ENCODE measurements at regions not wholly inside any gene's neighbourhood (a gene's known extent, or its start where the extent isn't known, plus 50 kb on each side); places are given as distances from the start of the nearest gene placed in this dataset.

GRCh38 chr16:86127366-86127765, 228.4 kb downstream of the IRF8 start:
- no peak for DNase-seq (ENCODE audit: low spot score)
- TF ChIP-seq CTCF (IDR thresholded peaks at IDR 0.05; ENCODE audit: extremely low read depth, insufficient read depth, missing control alignments): no peak
- in situ Hi-C loops (cut with MboI; ENCODE audit: low pct_unique_long_range_greater_than_20kb, low sequenced_read_pairs, unreplicated experiment): no loop called here

DNA sequence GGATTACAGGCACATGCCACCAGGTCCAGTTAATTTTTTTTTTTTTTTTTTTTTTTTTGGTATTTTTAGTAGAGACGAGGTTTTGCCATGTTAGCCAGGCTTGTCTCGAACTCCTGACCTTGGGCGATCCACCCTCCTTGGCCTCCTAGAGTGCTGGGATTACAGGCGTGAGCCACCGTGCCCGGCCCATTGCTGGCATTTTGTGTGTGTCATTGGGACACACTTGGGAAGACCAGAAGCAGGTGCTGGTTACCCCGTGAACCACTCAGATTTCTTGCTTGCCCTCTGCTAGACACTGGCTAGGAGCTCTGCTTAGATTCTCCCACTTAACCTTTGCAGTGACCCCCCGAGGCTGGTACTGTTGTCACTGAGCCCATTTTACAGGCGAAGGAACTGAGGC, 229.3 kb downstream of the IRF8 start:
- in situ Hi-C loops (cut with MboI; ENCODE audit: low pct_unique_long_range_greater_than_20kb, low sequenced_read_pairs, unreplicated experiment): no loop called here
- TF ChIP-seq CTCF (IDR thresholded peaks at IDR 0.05; ENCODE audit: extremely low read depth, insufficient read depth, missing control alignments): no peak
- no peak for DNase-seq (ENCODE audit: low spot score)

- no peak for TF ChIP-seq CTCF (IDR thresholded peaks at IDR 0.05; ENCODE audit: extremely low read depth, insufficient read depth, missing control alignments)
These were observed 230.6 kb downstream of the IRF8 start for GRCh38 chr16:86129541-86129940.

DNA sequence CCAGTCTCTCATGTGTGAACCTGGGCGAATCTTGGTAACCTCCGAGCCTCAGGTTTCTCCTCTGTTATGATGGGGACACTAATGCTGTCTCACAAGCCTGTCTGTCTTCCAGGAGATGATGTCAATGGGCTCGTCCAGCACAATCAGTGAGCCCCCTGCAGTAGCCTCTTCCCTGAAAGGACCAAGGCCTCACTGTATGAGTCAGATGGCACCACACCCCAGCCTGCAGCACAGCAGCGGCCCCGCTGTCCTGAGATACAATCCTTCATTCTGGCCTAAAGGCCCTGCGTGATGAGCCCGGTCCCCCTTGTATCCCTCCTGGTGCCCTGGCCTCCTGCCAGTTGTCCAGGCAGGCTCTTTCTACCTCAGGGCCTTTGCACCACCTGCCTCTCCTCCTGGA, 234.4 kb downstream of the IRF8 start:
- in situ Hi-C loops (cut with MboI; ENCODE audit: low pct_unique_long_range_greater_than_20kb, low sequenced_read_pairs, unreplicated experiment): no loop called here
- TF ChIP-seq CTCF (IDR thresholded peaks at IDR 0.05; ENCODE audit: extremely low read depth, insufficient read depth, missing control alignments): no peak
- DNase-seq (ENCODE audit: low spot score): no peak

More at GRCh38 chr16:86129541-86129940, 230.6 kb downstream of the IRF8 start:
- in situ Hi-C loops (cut with MboI; ENCODE audit: low pct_unique_long_range_greater_than_20kb, low sequenced_read_pairs, unreplicated experiment): no loop called here
- DNase-seq (ENCODE audit: low spot score): no peak

- no peak for TF ChIP-seq CTCF (IDR thresholded peaks at IDR 0.05; ENCODE audit: extremely low read depth, insufficient read depth, missing control alignments)
- in situ Hi-C loops (cut with MboI; ENCODE audit: low pct_unique_long_range_greater_than_20kb, low sequenced_read_pairs, unreplicated experiment): no loop called here
- DNase-seq (ENCODE audit: low spot score): no peak
These were observed 234.9 kb downstream of the IRF8 start for GRCh38 chr16:86133847-86134375.

DNA sequence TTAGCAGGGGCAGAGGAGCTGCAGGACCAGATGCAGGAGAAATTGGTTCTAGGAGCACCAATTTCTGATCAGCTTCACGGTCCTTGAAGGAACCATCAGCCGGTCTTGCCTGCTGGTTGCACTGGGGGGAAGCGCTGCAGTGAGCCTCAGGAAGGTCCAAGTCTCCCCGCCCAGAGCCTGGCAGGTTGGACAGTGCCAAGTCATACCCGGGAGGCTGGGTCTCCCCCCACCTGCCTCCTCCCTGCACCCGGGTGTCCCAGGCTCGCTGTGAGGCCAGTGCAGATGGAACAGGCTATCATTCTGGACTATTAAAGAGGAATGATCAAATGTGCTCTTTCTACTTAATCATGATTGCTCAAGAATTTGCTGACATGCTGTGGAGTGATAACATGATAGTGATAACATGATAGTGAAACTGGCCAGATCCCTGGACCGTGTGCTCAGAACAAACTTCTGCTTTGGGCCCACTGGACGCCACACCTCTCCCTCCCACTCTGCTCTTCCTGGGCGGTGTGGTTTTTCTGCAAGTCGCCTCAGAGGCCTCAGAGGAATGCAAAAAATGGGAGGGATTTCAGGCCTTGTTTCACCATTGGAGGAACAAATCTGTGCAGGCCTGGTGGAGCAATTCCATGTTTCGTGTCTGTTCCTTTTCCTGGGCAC, 236.0 kb downstream of the IRF8 start:
- DNase-seq (ENCODE audit: low spot score): no peak
- in situ Hi-C loops (cut with MboI; ENCODE audit: low pct_unique_long_range_greater_than_20kb, low sequenced_read_pairs, unreplicated experiment): no loop called here
- no peak for TF ChIP-seq CTCF (IDR thresholded peaks at IDR 0.05; ENCODE audit: extremely low read depth, insufficient read depth, missing control alignments)

Measured in GM13977 (cell line).